ENCODE measurements at regions not wholly inside any gene's neighbourhood (a gene's known extent, or its start where the extent isn't known, plus 50 kb on each side); places are given as distances from the start of the nearest gene placed in this dataset.

DNA sequence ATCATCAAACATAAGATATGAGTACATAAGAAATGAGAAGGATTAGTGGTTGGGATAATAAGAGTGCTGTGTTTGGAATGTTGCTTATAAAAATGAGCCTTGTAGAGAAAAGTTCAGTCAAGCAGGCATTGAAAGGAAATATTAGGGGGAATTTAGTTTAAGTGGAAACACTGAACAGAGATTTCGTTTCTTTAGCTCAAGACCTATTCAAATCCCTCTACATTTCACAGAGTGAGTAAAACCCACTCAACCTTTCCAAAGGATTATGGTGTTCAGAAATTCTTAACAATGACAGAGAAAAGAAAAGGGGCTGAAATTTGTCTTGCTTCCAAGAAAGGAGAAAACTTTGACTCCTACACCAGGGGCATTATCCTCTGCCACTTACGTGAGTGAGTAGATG lies 1072.4 kb upstream of the LCORL start:
- no peak overlapping the region for H3K4me3 ChIP-seq
- no peaks in the 10 kb centered on the region for H3K36me3 ChIP-seq
- no peak for DNase-seq
- intact Hi-C loops (cut with DNase I; ENCODE audit: low total_unique reads), result no loop called here
- H3K27ac ChIP-seq, result no peak overlapping the region
- H3K4me1 ChIP-seq, result no peaks in the 10 kb centered on the region
- in situ Hi-C loops (cut with MboI; ENCODE audit: low pct_ligation_motif_present in 1 of 4, low pct_unique_long_range_greater_than_20kb in 1 of 4, low sequenced_read_pairs in 3 of 4), result no loop called here
- no peaks in the 10 kb centered on the region for H3K27me3 ChIP-seq
- no peaks in the 10 kb centered on the region for H3K9me3 ChIP-seq
- no peak for TF ChIP-seq EP300 (IDR thresholded peaks at IDR 0.05; ENCODE audit: low read depth)
- TF ChIP-seq POLR2AphosphoS5 (IDR thresholded peaks at IDR 0.05), result no peak
- TF ChIP-seq, protein P1, sequence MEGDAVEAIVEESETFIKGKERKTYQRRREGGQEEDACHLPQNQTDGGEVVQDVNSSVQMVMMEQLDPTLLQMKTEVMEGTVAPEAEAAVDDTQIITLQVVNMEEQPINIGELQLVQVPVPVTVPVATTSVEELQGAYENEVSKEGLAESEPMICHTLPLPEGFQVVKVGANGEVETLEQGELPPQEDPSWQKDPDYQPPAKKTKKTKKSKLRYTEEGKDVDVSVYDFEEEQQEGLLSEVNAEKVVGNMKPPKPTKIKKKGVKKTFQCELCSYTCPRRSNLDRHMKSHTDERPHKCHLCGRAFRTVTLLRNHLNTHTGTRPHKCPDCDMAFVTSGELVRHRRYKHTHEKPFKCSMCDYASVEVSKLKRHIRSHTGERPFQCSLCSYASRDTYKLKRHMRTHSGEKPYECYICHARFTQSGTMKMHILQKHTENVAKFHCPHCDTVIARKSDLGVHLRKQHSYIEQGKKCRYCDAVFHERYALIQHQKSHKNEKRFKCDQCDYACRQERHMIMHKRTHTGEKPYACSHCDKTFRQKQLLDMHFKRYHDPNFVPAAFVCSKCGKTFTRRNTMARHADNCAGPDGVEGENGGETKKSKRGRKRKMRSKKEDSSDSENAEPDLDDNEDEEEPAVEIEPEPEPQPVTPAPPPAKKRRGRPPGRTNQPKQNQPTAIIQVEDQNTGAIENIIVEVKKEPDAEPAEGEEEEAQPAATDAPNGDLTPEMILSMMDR (IDR thresholded peaks at IDR 0.05), result no peak
- WGBS, 2 donors (ENCODE audit: low coverage in 1 of 2), result 19 to 42% methylated on average over 2 of the region's 2 CpGs

DNA sequence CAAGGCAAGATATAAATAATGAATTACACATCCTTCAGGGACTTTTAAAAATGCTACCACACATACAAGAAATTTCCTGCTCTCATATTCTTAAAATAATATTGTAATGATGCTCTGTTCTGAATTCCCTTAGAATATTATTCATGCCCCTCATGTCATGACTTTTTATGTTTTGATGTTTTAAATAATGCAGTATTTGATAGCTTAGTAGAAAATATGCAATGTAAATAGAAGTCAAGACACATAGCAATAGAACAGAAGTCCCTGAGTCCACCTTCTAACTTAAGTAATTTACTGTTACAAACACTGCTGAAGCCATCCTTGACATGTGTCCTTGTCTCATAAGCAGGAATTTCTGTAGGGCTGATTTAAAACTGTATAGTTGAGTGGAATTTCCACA lies 1071.2 kb upstream of the LCORL start:
- H3K27ac ChIP-seq, result no peak overlapping the region
- DNase-seq, result no peak
- no peak overlapping the region for H3K4me3 ChIP-seq
- intact Hi-C loops (cut with DNase I; ENCODE audit: low total_unique reads), result no loop called here
- H3K9me3 ChIP-seq, result no peaks in the 10 kb centered on the region
- TF ChIP-seq, protein P1 (IDR thresholded peaks at IDR 0.05), result no peak
- TF ChIP-seq POLR2A (IDR thresholded peaks at IDR 0.05) (no peak), POLR2AphosphoS5 (IDR thresholded peaks at IDR 0.05) (no peak)
- in situ Hi-C loops (cut with MboI; ENCODE audit: low pct_ligation_motif_present in 1 of 4, low pct_unique_long_range_greater_than_20kb in 1 of 4, low sequenced_read_pairs in 3 of 4), result no loop called here
- H3K27me3 ChIP-seq, result no peaks in the 10 kb centered on the region
- H3K36me3 ChIP-seq, result no peaks in the 10 kb centered on the region
- H3K4me1 ChIP-seq, result no peaks in the 10 kb centered on the region

DNA sequence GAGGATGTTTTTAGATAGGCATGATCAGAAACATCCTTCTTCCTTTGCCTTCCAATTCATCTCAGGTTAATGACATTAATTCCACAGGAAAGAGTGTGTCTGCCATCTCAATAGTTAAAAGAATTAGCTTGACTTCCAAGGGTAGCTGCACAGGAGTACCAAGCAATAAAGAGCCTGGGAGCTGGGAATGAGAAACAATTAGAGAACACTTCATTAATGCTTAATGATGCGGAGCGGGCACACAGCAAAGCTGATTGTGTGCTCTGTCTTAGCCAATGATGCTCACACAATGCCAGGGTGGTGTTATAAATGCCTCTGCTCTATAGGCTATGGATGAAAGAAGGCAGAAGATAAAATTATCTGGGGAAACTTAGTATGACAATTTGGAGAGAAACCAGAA lies 1052.5 kb upstream of the LCORL start:
- no peak for DNase-seq
- in situ Hi-C loops (cut with MboI; ENCODE audit: low pct_ligation_motif_present in 1 of 4, low pct_unique_long_range_greater_than_20kb in 1 of 4, low sequenced_read_pairs in 3 of 4) (no loop called here), intact Hi-C loops (cut with DNase I; ENCODE audit: low total_unique reads) (no loop called here)
- Histone ChIP-seq H3K36me3 (no peaks in the 10 kb centered on the region), H3K27me3 (no peaks in the 10 kb centered on the region), H3K4me3 (no peak overlapping the region), H3K9me3 (no peaks in the 10 kb centered on the region), H3K4me1 (no peaks in the 10 kb centered on the region), H3K27ac (no peak overlapping the region)
- no peak for TF ChIP-seq EP300 (IDR thresholded peaks at IDR 0.05; ENCODE audit: low read depth)
- TF ChIP-seq POLR2A (IDR thresholded peaks at IDR 0.05), result no peak
- no peak for TF ChIP-seq POLR2AphosphoS5 (IDR thresholded peaks at IDR 0.05)
- TF ChIP-seq, protein P1 (IDR thresholded peaks at IDR 0.05), result no peak
- WGBS, 2 donors (ENCODE audit: low coverage in 1 of 2), result 90 to 92% methylated on average over 2 of the region's 2 CpGs

DNA sequence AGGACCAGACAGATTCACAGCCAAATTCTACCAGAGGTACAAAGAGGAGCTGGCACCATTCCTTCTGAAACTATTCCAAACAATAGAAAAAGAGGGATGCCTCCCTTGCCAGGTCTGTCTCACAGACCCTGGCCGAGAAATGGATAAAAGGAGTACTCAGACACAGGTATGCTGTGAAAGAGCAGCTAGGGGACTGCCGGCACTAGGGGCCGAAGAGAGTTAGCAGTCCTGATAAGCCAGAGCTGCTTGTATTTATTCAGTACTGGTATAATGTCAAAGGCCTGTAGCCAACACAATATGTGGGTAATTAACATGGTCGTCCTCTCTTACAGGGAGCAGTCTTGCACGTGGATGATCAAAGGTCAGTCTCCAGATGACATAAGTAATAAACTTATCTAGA lies 1042.1 kb upstream of the LCORL start:
- WGBS, 2 donors (ENCODE audit: low coverage in 1 of 2), result 47 to 50% methylated on average over 3 to 5 of the region's 5 CpGs
- intact Hi-C loops (cut with DNase I; ENCODE audit: low total_unique reads) (no loop called here), in situ Hi-C loops (cut with MboI; ENCODE audit: low pct_ligation_motif_present in 1 of 4, low pct_unique_long_range_greater_than_20kb in 1 of 4, low sequenced_read_pairs in 3 of 4) (no loop called here)
- Histone ChIP-seq H3K36me3 (no peaks in the 10 kb centered on the region), H3K27ac (no peak overlapping the region), H3K4me1 (no peaks in the 10 kb centered on the region), H3K9me3 (peaks cover 0 to 8% of the 10 kb centered on the region in 2 donors), H3K27me3 (no peaks in the 10 kb centered on the region), H3K4me3 (no peak overlapping the region)
- TF ChIP-seq POLR2A (IDR thresholded peaks at IDR 0.05) (no peak), EP300 (IDR thresholded peaks at IDR 0.05; ENCODE audit: low read depth) (no peak), POLR2AphosphoS5 (IDR thresholded peaks at IDR 0.05) (no peak)
- TF ChIP-seq, protein P1 (IDR thresholded peaks at IDR 0.05), result no peak
- DNase-seq, result no peak

All from transverse colon (tissue), 4 donors.